HG03378 (cell line): ENCODE measurements at regions not wholly inside any gene's neighbourhood (a gene's known extent, or its start where the extent isn't known, plus 50 kb on each side); places are given as distances from the start of the nearest gene placed in this dataset.
"Not testable (repeated sequence)": the region's sequence is repeated elsewhere in the genome, so short reads cannot be mapped to it uniquely, and the experiment has no call there.

ENCODE experiments used
- ATAC-seq: cut with Tn5 transposase; IDR thresholded peaks from one replicate; pipeline ENCODE4 v1.9.1; 2021; ENCODE audit warnings: mild to moderate bottlenecking, moderate library complexity; ENCODE audit not compliant: unreplicated experiment

DNA sequence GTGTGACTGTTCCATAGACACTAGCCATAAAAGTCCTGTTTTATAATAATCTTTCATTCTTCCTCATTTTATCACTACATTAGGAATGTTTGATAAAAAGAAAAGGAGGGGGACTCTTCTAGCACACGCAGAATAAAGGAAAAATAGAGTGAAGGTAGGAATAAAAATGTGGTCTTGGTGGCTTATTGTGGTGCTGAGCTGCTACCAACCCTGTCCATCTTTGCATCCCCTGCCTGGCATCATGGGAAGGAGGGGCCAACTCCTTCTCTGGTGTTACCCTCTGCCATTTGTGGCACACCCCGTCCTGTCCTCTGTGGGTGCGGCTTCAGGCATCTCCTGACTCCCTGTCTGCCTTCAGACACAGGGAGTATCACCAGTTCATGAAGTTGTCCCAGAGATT lies 104.9 kb upstream of the ZNF536 start:
- ATAC-seq, result no peak

DNA sequence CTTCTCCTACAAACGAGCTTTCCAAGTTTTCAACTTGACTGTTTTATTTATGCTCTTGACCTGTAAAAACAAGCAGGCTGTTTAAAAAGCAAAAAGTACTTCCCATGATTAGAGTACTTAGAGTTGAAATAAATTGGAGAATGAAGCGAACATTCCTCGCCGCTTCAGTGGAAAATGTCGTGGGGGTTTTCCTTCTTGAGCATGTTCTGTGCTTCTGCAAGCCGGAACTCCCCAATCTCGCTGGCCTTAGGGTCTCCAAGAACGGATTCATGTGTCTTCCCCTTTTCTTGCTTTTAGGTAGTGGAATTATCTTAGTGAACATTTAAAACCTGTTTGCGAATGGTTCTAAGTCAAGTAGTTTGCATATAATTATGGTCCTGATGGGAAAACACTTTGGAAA lies 103.6 kb upstream of the ZNF536 start:
- no peak for ATAC-seq

GRCh38 chr19:30269638-30270037 lies 102.5 kb upstream of the ZNF536 start:
- no peak for ATAC-seq

DNA sequence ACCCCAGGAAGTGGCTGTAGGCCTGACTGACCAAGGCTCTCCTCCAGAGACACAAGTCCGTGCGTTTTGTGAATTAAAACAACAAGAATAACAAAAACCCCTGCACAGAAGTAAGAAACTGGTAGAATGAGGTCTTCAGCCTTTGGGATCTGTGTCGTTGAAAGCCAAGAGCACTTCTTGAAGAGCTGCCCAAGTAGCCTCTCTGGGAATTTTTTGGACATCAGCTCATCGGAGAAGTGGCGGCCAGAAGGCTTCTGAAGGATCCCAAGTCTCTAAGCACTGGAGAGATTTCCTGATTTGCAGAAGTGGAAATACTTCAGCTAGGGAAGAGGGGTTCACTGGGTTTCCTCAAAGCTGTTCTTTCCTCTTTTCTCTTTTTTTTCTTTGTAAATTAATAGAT lies 100.4 kb upstream of the ZNF536 start:
- no peak for ATAC-seq

DNA sequence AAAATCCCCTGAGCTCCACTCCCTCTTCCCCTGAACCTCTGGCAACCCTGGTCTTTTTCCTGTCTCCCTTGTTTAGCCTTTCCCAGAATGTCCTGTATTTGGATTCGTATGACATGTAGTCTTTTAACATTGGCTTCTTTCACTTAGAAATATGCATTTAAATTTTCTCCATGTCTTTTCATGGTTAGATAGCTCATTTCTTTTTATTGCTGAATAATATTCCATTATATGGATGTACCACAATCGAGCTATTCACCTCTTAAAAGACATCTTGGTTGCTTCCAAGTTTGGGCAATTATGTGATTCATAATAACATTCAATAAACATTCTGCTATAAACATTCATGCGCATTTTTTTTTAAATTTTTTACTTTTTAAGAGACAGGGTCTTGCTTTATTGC lies 99.6 kb upstream of the ZNF536 start:
- no peak for ATAC-seq

DNA sequence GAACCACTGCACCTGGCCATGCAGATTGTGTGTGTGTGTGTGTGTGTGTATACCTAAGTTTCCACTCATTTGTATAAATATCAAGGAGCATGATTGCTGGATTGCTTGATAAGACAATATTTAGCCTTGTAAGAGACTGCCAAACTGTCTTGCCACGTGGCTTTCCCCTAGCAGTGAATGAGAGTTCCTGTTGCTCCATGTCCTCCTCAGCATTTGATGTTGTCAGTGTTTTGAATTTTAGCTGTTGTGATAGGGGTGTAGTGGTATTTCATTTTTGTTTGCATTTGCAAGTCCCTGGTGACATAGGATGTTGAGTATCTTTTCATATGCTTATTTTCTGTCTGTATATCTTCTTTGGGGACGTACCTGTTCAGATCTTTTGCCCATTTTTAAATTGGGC lies 99.0 kb upstream of the ZNF536 start:
- ATAC-seq, result no peak

DNA sequence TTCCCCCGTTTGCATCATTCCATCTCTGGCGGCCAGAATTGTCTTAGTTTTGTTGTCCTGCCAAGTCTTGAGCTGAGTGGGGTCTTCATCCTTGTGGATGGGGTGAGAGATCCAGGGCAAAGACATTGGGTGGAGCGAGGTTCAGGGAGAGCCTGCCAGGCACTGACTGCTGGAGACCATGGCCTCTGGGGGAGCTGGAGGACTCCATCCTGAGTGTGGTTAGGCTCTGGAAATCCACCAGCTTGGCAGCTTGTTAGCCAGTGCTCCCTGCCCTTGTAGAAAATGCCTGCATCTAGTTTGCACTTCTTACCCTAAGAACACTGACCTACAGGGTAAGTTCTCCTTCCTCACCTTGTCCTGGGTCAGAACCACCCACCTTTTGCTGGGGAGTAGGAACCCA lies 97.2 kb upstream of the ZNF536 start:
- no peak for ATAC-seq

DNA sequence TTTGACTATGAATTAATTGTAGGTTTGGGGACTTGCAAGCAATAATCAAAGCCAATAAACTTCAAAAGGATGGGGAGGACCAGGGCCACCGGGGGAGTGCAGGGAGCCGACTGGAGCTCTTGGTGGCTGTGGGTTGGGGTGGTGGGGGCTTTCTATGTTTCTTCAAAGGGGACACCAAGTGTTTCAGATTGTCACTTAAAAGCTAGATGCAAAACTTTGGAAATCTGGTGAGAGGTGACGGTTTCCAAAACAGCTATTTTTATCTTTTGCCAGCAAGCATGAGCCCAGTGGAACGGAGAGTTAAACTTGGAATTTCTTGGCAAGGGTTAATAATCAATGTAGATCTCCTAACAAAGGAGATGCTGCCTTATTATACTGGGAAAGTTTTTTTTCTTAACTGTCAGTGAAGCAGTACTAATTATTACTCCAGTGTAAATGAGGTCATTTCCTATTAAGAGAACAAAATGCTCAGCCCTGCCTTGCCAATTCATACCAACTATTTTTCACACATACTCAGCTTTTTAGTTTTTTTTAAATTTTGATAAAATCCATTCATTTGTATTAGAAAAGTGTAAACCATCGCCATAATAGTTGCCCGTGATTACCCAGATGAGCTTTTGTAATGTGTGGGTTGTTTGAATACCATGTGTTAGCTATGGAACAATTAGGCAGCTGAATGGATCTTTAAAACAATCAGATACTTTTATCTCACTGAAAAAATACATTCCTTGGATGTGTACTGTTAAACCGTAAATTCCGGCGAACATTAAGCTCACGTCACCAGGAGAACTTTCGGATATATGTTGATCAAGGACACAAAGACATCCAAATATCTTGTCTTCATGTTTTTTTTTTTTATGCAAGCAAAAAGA lies 95.9 kb upstream of the ZNF536 start:
- ATAC-seq, result no peak

- no peak for ATAC-seq
Measured at GRCh38 chr19:30276883-30277280, 95.3 kb upstream of the ZNF536 start.

- no peak for ATAC-seq
Measured at GRCh38 chr19:30277941-30278881, 94.0 kb upstream of the ZNF536 start.

DNA sequence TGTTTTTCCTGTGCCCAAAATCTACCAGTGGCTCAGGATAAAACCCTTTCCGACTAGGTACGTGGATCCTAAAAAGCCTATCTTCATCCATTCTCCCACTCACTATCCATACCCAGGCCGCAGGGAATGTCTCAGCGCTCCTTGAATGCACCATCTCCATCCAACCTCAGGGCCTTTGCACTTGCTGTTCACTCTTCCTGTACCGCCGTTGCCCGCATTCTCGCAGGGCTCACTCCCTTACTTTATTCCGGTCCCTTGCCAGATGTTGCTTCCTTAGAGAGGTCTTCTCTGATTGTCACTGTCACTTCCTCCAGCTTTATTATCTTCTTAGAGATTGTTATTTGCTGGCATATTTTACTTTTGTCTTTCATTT lies 93.3 kb upstream of the ZNF536 start:
- ATAC-seq, result no peak

GRCh38 chr19:30280018-30280417 lies 92.2 kb upstream of the ZNF536 start:
- ATAC-seq, result no peak

DNA sequence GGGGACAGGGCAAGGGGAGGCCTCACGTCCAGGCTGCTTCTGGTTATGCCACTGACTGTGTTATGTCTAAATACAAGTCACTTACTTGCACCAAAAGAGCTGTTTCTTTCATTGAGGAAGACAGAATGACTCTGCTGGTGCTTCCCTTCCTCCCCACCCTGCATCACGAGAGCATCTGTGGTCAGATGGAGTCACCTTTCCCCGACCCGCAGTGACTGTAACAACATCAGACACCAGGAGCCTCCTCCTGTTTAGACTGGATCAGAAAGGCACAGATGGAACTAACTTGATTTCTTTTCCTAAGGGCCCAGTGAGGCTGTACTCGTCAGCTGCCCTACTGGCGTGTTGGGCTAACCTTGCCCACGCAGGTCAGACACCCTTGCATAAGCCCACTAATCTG lies 90.3 kb upstream of the ZNF536 start:
- no peak for ATAC-seq

- ATAC-seq, result no peak
Measured at GRCh38 chr19:30283556-30283955, 88.6 kb upstream of the ZNF536 start.

DNA sequence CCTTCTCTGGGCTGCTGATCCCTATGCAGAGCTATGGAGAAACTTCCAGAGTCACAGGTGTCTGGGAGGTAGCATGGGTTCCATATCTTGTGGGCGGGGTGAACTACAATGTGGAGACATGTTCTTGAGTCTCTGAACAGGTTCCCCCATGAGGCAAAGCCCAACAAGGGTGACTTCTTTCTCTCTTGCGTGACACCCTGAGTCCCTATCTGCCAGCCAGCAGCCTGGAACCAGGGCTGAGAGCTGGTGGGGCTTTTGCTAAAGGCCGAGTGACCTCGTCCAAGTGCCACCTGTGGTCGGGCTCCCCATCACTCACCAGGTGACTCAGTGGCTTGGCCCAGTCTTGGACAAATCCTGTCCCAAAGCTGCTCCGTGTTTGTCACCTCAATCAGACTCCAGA lies 88.0 kb upstream of the ZNF536 start:
- no peak for ATAC-seq

- no peak for ATAC-seq
Measured at GRCh38 chr19:30284885-30285284, 87.3 kb upstream of the ZNF536 start.

- no peak for ATAC-seq
Measured at GRCh38 chr19:30286378-30286777, 85.8 kb upstream of the ZNF536 start.

GRCh38 chr19:30287259-30287658 lies 84.9 kb upstream of the ZNF536 start:
- no peak for ATAC-seq

GRCh38 chr19:30287973-30288372 lies 84.2 kb upstream of the ZNF536 start:
- no peak for ATAC-seq

DNA sequence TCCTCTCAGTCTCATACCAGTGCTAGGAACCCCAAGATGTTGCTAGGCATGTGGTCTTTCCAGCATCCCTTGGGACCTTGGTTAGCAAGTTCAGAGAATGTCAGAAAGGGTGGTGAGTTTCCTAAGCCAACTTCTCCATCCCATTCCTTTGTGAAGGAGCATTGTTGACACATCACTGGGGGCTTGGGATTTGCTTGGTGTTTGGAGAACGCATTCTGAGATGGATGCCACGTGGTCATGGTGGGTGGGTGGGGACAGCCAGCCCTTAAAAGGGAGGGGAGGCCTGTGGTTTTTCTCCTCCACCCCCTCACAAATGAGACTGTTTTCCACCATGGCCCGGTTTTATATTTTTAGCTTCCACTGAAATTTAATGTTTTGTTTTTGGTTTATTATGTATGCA lies 83.3 kb upstream of the ZNF536 start:
- no peak for ATAC-seq

GRCh38 chr19:30289336-30289735 lies 82.8 kb upstream of the ZNF536 start:
- no peak for ATAC-seq

DNA sequence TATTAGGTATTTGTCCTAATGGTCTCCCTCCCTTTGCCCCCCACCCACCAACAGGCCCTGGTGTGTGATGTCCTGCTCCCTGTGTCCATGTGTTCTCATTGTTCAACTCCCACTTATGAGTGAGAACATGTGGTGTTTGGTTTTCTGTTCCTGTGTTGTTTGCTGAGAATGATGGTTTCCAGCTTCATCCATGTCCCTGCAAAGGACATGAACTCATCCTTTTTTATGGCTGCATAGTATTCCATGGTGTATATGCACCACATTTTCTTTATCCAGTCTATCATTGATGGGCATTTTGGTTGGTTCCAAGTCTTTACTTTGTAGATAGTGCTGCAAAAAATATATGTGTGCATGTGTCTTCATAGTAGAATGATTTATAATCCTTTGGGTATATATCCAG lies 81.4 kb upstream of the ZNF536 start:
- not testable (repeated sequence) for ATAC-seq
